ENCODE measurements at regions not wholly inside any gene's neighbourhood (a gene's known extent, or its start where the extent isn't known, plus 50 kb on each side); places are given as distances from the start of the nearest gene placed in this dataset.

GRCh38 chr1:80778094-80778840, 1022.5 kb upstream of the ADGRL2 start:
- DNase-seq (ENCODE audit: low spot score) = no peak

GRCh38 chr1:80776266-80776665, 1024.5 kb upstream of the ADGRL2 start:
- no peak for DNase-seq (ENCODE audit: low spot score)

- DNase-seq (ENCODE audit: low spot score) = no peak
Observed at GRCh38 chr1:80769208-80769750, 1031.5 kb upstream of the ADGRL2 start.

- DNase-seq (ENCODE audit: low spot score) = no peak
Observed at GRCh38 chr1:80767711-80768110, 1033.0 kb upstream of the ADGRL2 start.

GRCh38 chr1:80759354-80759753, 1041.4 kb upstream of the ADGRL2 start:
- DNase-seq (ENCODE audit: low spot score) = no peak

- no peak for DNase-seq (ENCODE audit: low spot score)
Observed at GRCh38 chr1:80755944-80756343, 1044.8 kb upstream of the ADGRL2 start.

- no peak for DNase-seq (ENCODE audit: low spot score)
Observed at GRCh38 chr1:80751204-80751603, 1049.5 kb upstream of the ADGRL2 start.

GRCh38 chr1:80731241-80731894, 1069.4 kb upstream of the ADGRL2 start:
- no peak for DNase-seq (ENCODE audit: low spot score)

GRCh38 chr1:80722611-80723010, 1078.1 kb upstream of the ADGRL2 start:
- DNase-seq (ENCODE audit: low spot score) = no peak

GRCh38 chr1:80706526-80706925, 1094.2 kb upstream of the ADGRL2 start:
- no peak for DNase-seq (ENCODE audit: low spot score)

GRCh38 chr1:80678438-80678837, 1122.3 kb upstream of the ADGRL2 start:
- no peak for DNase-seq (ENCODE audit: low spot score)

GRCh38 chr1:80675454-80675853, 1125.3 kb upstream of the ADGRL2 start:
- no peak for DNase-seq (ENCODE audit: low spot score)

- DNase-seq (ENCODE audit: low spot score) = no peak
Observed at GRCh38 chr1:80673935-80674597, 1126.7 kb upstream of the ADGRL2 start.

- no peak for DNase-seq (ENCODE audit: low spot score)
Observed at GRCh38 chr1:80668372-80668771, 1132.4 kb upstream of the ADGRL2 start.

GRCh38 chr1:80666073-80666472, 1134.7 kb upstream of the ADGRL2 start:
- DNase-seq (ENCODE audit: low spot score) = no peak

GRCh38 chr1:80659161-80659560, 1141.6 kb upstream of the ADGRL2 start:
- DNase-seq (ENCODE audit: low spot score) = no peak

- no peak for DNase-seq (ENCODE audit: low spot score)
Observed at GRCh38 chr1:80657707-80658106, 1143.0 kb upstream of the ADGRL2 start.

- no peak for DNase-seq (ENCODE audit: low spot score)
Observed at GRCh38 chr1:80657044-80657643, 1143.6 kb upstream of the ADGRL2 start.

- DNase-seq (ENCODE audit: low spot score) = no peak
Observed at GRCh38 chr1:80656641-80657040, 1144.1 kb upstream of the ADGRL2 start.

GRCh38 chr1:80656014-80656636, 1144.6 kb upstream of the ADGRL2 start:
- DNase-seq (ENCODE audit: low spot score) = no peak

GRCh38 chr1:80646053-80646452, 1154.7 kb upstream of the ADGRL2 start:
- no peak for DNase-seq (ENCODE audit: low spot score)

GRCh38 chr1:80645621-80646020, 1155.1 kb upstream of the ADGRL2 start:
- no peak for DNase-seq (ENCODE audit: low spot score)
